Progenitor cell of endocrine pancreas (in vitro differentiated cells): ENCODE measurements at regions not wholly inside any gene's neighbourhood (a gene's known extent, or its start where the extent isn't known, plus 50 kb on each side); places are given as distances from the start of the nearest gene placed in this dataset.

ENCODE experiments used
- DNase-seq: peaks from one replicate; pipeline ENCODE4 v3.0.0; 2021; ENCODE audit warnings: low spot score; ENCODE audit not compliant: unreplicated experiment
- H3K27ac Mint-ChIP-seq: 2 replicates; pipeline ENCODE4 v1.8.0; 2021; ENCODE audit warnings: mild to moderate bottlenecking, moderate library complexity, mixed read lengths
- H3K27me3 Mint-ChIP-seq: 2 replicates; pipeline ENCODE4 v1.8.0; 2021; ENCODE audit warnings: mixed read lengths
- H3K36me3 Mint-ChIP-seq: 2 replicates; pipeline ENCODE4 v1.8.0; 2022; ENCODE audit warnings: mixed read lengths; ENCODE audit not compliant: insufficient read depth
- H3K4me1 Mint-ChIP-seq: 2 replicates; pipeline ENCODE4 v1.8.0; 2021; ENCODE audit warnings: low read depth, mixed read lengths
- H3K4me3 Mint-ChIP-seq: 2 replicates; pipeline ENCODE4 v1.8.0; 2021; ENCODE audit warnings: low read depth, mild to moderate bottlenecking, moderate library complexity, mixed read lengths
- H3K9me3 Mint-ChIP-seq: 2 replicates; pipeline ENCODE4 v1.8.0; 2021; ENCODE audit warnings: low read depth, mixed read lengths
- TF ChIP-seq, protein P1 (sequence below): fragments of 200-600 bp; sonication (generic); IDR thresholded peaks from one replicate; pipeline ENCODE4 v1.5.0; 2021; ENCODE audit warnings: antibody characterized with exemption, mild to moderate bottlenecking; ENCODE audit not compliant: unreplicated experiment

DNA sequence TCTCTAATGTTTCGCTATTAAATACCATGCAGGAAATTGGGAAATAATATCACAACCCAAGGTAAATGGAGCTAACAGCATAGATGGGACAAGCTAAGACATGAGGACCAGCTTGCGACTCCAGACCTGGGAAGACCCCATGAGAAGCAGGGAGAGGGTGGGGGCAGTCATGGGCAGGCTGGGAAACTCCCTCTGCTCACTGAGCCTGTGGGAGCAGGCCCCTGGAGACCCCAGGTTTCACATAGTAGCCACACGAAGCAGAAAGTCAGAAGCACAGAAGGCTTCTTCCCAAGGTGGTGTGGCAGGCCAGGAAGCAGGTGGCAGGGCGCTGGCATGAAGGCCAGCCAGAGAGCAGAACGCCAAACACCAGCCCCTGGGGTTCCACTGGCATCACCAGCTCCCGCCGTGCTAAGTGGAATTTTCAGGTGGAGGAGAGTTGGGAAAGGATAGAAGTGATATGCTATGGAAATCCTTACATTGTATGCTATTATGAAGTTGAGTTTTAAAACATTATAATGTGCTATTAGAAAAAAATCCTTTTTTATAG, 99.9 kb upstream of the RNF32 start:
- no peak overlapping the region for H3K27ac Mint-ChIP-seq
- H3K36me3 Mint-ChIP-seq = peaks cover 2% of the 10 kb centered on the region
- TF ChIP-seq, protein P1, sequence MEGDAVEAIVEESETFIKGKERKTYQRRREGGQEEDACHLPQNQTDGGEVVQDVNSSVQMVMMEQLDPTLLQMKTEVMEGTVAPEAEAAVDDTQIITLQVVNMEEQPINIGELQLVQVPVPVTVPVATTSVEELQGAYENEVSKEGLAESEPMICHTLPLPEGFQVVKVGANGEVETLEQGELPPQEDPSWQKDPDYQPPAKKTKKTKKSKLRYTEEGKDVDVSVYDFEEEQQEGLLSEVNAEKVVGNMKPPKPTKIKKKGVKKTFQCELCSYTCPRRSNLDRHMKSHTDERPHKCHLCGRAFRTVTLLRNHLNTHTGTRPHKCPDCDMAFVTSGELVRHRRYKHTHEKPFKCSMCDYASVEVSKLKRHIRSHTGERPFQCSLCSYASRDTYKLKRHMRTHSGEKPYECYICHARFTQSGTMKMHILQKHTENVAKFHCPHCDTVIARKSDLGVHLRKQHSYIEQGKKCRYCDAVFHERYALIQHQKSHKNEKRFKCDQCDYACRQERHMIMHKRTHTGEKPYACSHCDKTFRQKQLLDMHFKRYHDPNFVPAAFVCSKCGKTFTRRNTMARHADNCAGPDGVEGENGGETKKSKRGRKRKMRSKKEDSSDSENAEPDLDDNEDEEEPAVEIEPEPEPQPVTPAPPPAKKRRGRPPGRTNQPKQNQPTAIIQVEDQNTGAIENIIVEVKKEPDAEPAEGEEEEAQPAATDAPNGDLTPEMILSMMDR = no peak
- H3K27me3 Mint-ChIP-seq = no peaks in the 10 kb centered on the region
- no peak overlapping the region for H3K4me3 Mint-ChIP-seq
- no peak for DNase-seq
- peaks cover 4% of the 10 kb centered on the region for H3K9me3 Mint-ChIP-seq
- H3K4me1 Mint-ChIP-seq = peaks cover 1% of the 10 kb centered on the region

DNA sequence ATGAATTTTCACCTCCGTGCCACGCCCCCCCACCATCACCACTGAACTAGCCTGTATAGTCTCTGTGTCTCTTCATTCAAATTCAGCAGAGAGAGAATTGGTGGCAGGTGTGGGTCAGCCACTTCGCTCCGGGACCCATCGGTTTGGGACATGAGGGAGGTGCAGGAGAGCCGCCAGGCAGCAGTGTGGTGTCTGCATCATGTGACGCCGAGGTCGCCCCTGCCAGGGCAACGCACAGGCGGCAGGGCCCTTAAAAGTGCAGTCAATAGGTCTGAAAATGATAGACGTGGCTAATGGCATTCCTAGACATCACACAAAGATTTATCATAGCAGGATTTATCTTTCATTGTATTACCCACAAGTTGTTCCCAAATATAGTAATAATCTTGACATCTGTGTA, 100.6 kb upstream of the RNF32 start:
- Mint-ChIP-seq H3K4me1 (peaks cover under 1% of the 10 kb centered on the region), H3K36me3 (peaks cover 2% of the 10 kb centered on the region), H3K27me3 (no peaks in the 10 kb centered on the region), H3K4me3 (no peak overlapping the region), H3K27ac (no peak overlapping the region), H3K9me3 (peaks cover 4% of the 10 kb centered on the region)
- TF ChIP-seq, protein P1 = no peak
- DNase-seq = no peak

DNA sequence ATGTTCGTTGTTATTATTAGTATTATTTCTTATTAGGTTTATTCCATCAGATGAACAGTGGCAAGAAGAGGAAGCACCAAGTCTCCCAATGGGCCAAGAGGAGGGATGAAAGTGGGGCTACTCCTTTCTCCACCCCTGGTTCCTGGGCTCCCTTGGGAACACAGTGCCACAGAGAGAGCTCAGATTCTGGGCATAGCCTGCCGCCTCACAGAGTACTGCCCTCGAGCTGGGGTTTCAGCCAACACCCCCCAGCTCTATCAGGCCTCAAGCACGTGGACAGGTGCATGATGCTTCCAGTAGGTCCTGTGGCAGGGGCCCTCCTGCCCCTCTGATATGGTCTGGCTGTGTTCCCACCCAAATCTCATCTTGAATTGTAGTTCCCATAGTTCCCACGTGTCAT, 103.6 kb upstream of the RNF32 start:
- H3K9me3 Mint-ChIP-seq = peaks cover 4% of the 10 kb centered on the region
- H3K36me3 Mint-ChIP-seq = peaks cover 2% of the 10 kb centered on the region
- TF ChIP-seq, protein P1 = no peak
- H3K4me1 Mint-ChIP-seq = peaks cover 3% of the 10 kb centered on the region
- no peak overlapping the region for H3K27ac Mint-ChIP-seq
- no peak for DNase-seq
- H3K27me3 Mint-ChIP-seq = no peaks in the 10 kb centered on the region
- H3K4me3 Mint-ChIP-seq = no peak overlapping the region

DNA sequence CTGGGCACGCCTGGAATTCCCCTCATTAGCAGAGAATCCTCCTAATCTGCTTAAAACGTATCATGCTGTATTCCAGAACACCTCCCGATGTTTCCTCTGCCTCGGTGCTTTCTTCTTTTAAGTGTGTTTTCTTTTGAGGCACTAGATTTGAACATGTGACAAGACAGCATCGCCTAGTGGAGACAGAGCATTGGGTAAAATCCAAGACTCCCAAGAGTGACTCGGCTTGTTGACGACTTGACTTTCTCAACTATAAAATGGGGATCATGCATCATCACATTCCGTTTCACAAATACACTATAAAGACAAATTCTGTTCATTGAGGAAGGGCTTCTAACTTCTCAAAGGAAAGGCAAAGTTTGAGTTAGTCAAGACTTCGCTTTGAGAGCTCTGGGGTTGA, 105.6 kb upstream of the RNF32 start:
- Mint-ChIP-seq H3K27ac (no peak overlapping the region), H3K4me1 (peaks cover 8% of the 10 kb centered on the region), H3K36me3 (peaks cover 2% of the 10 kb centered on the region), H3K27me3 (no peaks in the 10 kb centered on the region), H3K4me3 (no peak overlapping the region), H3K9me3 (peaks cover 4% of the 10 kb centered on the region)
- TF ChIP-seq, protein P1 = no peak
- DNase-seq = no peak

DNA sequence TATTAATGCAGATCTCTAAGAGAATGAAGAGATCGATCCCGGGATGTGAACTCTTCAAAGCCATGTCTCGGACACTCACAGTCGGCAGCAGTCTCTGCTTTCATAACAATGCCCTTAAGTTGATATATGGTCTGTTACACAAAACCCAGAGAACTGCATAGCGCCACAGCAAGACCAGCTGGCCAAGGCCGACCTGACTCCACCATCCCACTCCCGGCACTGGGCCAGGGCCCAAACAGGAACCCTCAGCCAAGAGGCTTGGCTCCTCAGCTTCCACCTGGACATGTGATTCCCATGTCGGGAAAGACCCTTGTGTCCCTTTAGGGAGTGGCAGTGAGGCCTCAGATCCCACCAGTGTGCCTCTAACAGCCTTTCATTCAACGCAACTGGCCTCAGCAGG, 106.6 kb upstream of the RNF32 start:
- TF ChIP-seq, protein P1 = no peak
- H3K4me3 Mint-ChIP-seq = no peak overlapping the region
- peaks cover 2% of the 10 kb centered on the region for H3K36me3 Mint-ChIP-seq
- H3K4me1 Mint-ChIP-seq = peaks cover 8% of the 10 kb centered on the region
- H3K27me3 Mint-ChIP-seq = no peaks in the 10 kb centered on the region
- DNase-seq = no peak
- peaks cover 4% of the 10 kb centered on the region for H3K9me3 Mint-ChIP-seq
- no peak overlapping the region for H3K27ac Mint-ChIP-seq
